NB4 (cell line): ENCODE measurements at regions not wholly inside any gene's neighbourhood (a gene's known extent, or its start where the extent isn't known, plus 50 kb on each side); places are given as distances from the start of the nearest gene placed in this dataset.

Experiments used
- DNase-seq: peaks from one replicate; pipeline ENCODE4 v3.0.0; 2010; ENCODE audit warnings: low read depth
- H3K4me3 ChIP-seq: one replicate; pipeline ENCODE4 v1.5.1; 2011; ENCODE audit warnings: mild to moderate bottlenecking, low read depth, low read length, moderate library complexity
- CTCF ChIP-seq: IDR thresholded peaks from one replicate; pipeline ENCODE4 v1.5.1; 2012; ENCODE audit warnings: low read depth, low read length
- MAX ChIP-seq: IDR thresholded peaks from 2 replicates; pipeline ENCODE4 v1.6.1; 2011; ENCODE audit warnings: low read depth, low read length
- MYC ChIP-seq: IDR thresholded peaks from 2 replicates; pipeline ENCODE4 v1.6.1; 2011; ENCODE audit warnings: low read depth, low read length
- POLR2A ChIP-seq: IDR thresholded peaks from 2 replicates; pipeline ENCODE4 v1.6.1; 2011; ENCODE audit warnings: mild to moderate bottlenecking; ENCODE audit not compliant: insufficient read length; ENCODE audit errors: extremely low read depth

GRCh38 chr3:3603351-3603750 lies 195.9 kb upstream of the LRRN1 start:
- peak; percentile 8 for DNase-seq
- no peak overlapping the region for H3K4me3 ChIP-seq
- TF ChIP-seq MYC (no peak), MAX (no peak), POLR2A (no peak), CTCF (no peak)

DNA sequence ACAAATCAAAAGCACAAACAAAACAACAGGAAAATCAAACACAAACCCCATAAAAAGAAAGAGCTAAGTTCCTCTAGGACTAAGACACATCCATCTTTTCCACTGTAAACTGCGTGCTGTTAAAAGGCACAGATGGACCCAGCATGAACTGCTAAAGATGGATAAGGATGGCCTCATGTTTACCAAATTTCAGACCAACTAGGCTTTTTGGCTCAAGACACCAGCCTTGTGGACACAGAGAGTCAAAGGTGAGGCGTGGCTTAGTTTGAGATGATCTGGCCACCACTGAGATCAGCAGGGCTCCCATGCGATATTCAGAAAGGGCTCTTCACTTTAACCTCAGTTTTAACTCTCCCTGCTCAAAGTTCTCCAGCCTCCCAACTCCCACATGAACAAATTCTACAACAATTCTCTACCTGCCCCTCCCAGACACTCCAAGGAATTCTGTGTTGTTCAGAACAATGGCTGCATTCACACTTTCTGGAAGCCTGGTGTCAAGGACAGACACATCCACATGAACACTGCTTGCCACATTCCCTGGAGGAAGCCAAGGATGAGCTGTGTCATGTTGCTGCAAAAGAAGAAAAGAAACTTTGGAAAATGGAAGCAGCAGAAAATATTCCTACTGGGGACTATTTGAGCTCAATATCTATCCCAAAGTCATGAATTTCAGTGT lies 198.4 kb upstream of the LRRN1 start:
- H3K4me3 ChIP-seq, result no peak overlapping the region
- TF ChIP-seq CTCF (no peak), MAX (no peak), POLR2A (no peak), MYC (no peak)
- DNase-seq, result no peak

- H3K4me3 ChIP-seq, result no peak overlapping the region
- DNase-seq, result no peak
- no peak for TF ChIP-seq CTCF
- TF ChIP-seq MYC, result no peak
- TF ChIP-seq POLR2A, result no peak
- TF ChIP-seq MAX, result no peak
These were observed 200.2 kb upstream of the LRRN1 start for GRCh38 chr3:3599016-3599415.

GRCh38 chr3:3594986-3595385 lies 204.2 kb upstream of the LRRN1 start:
- no peak for DNase-seq
- H3K4me3 ChIP-seq, result no peak overlapping the region
- TF ChIP-seq POLR2A (no peak), CTCF (no peak), MYC (no peak)

GRCh38 chr3:3589715-3590130 lies 209.5 kb upstream of the LRRN1 start:
- peak; percentile 95 for DNase-seq
- no peak overlapping the region for H3K4me3 ChIP-seq
- TF ChIP-seq CTCF (no peak), MYC (0 out of 2 replicates have a peak, but pooled peaks have one; percentile 23), POLR2A (no peak), MAX (0 out of 2 replicates have a peak, but pooled peaks have one; percentile 16)

DNA sequence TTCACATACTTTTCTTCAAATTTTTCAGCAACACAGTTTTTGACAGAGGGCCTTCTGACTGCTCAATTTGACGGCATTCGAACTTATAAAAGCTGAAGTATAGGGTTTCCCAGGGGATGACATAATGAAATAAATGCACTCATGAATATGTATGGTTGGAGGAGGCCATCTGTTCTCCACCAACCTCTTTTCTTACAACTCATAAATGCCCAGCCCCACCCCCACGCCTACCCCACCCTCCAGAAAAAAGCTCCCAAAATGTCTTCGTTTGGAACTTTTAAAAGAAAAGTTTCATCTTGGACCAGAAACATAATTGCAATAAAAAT lies 211.6 kb upstream of the LRRN1 start:
- H3K4me3 ChIP-seq, result no peak overlapping the region
- TF ChIP-seq MAX, result no peak
- TF ChIP-seq POLR2A, result no peak
- TF ChIP-seq CTCF, result no peak
- no peak for TF ChIP-seq MYC
- DNase-seq, result no peak
